ENCODE measurements at regions not wholly inside any gene's neighbourhood (a gene's known extent, or its start where the extent isn't known, plus 50 kb on each side); places are given as distances from the start of the nearest gene placed in this dataset.

DNA sequence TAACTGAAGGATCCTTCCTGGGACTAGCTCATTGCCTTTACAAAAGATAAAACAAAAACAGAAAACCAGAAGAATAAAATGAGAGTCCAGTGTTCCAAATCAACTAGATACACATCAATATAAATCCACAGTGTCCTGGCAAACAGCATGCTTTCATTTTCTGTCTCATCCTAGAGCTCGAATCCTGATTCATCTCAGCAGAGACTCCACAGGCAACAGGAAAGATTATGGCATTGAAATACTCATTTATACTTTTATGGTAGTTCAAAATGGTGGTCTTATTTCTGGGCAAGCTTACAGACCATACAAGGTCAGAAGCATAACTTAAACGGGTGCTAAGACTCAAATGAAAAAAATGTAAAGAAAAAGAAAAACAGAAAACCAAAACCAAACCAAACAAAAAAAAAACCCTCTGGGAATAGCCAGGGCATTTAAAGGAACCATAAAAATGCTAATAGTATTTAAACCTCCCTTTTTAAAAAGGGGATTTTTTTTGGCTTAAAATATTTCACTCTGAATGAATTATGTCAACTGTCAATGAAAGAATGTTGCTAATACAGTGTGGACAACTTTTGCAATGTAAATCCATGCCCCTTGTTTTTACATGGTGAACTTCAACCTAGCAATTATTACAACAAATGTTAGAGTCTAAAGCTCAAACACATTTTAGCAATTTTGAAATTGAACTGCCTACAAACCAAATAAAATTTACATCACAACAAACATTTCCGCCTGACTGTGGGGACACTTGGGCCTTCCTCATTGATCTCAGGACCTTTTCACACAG, 57.9 kb downstream of the GPR101 start:
- no peaks in the 10 kb centered on the region for H3K4me1 Mint-ChIP-seq (ENCODE audit: low read depth)
- ChIA-PET CTCF (no interaction called here), POLR2A (no interaction called here)
- H3K4me3 Mint-ChIP-seq, result no peak overlapping the region
- no peak for ATAC-seq
- TF ChIP-seq, protein P1, sequence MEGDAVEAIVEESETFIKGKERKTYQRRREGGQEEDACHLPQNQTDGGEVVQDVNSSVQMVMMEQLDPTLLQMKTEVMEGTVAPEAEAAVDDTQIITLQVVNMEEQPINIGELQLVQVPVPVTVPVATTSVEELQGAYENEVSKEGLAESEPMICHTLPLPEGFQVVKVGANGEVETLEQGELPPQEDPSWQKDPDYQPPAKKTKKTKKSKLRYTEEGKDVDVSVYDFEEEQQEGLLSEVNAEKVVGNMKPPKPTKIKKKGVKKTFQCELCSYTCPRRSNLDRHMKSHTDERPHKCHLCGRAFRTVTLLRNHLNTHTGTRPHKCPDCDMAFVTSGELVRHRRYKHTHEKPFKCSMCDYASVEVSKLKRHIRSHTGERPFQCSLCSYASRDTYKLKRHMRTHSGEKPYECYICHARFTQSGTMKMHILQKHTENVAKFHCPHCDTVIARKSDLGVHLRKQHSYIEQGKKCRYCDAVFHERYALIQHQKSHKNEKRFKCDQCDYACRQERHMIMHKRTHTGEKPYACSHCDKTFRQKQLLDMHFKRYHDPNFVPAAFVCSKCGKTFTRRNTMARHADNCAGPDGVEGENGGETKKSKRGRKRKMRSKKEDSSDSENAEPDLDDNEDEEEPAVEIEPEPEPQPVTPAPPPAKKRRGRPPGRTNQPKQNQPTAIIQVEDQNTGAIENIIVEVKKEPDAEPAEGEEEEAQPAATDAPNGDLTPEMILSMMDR (IDR thresholded peaks at IDR 0.05), result no peak
- peaks cover 3% of the 10 kb centered on the region for H3K36me3 Mint-ChIP-seq (ENCODE audit: low read depth)
- DNase-seq, result no peak
- peaks cover 2% of the 10 kb centered on the region for H3K9me3 Mint-ChIP-seq
- no peak overlapping the region for H3K27ac Mint-ChIP-seq
- no peaks in the 10 kb centered on the region for H3K27me3 Mint-ChIP-seq
- intact Hi-C loops (cut with micrococcal nuclease), result no loop called here

DNA sequence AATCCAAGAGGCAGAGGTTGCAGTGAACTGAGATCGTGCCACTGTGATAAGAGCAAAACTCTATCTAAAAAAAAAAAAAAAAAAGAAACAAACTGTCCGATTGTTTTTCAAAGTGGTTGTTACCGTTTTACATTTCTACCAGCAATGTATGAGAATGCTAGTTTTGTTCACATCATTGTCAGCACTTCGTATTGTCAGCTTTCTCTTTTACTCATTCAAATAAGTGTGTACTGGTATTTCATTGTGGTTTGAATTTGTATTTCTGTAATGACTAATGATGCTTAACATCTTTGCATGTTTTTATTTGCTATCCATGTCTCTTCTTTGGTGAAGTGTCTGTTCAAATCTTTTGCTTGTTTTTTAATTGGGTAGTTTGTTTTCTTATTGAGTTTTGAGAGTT, 65.8 kb downstream of the GPR101 start:
- H3K4me3 Mint-ChIP-seq, result no peak overlapping the region
- no peaks in the 10 kb centered on the region for H3K36me3 Mint-ChIP-seq (ENCODE audit: low read depth)
- H3K27ac Mint-ChIP-seq, result no peak overlapping the region
- DNase-seq, result no peak
- TF ChIP-seq, protein P1 (IDR thresholded peaks at IDR 0.05), result no peak
- ATAC-seq, result no peak
- H3K4me1 Mint-ChIP-seq (ENCODE audit: low read depth), result peaks cover 8% of the 10 kb centered on the region
- H3K9me3 Mint-ChIP-seq, result no peaks in the 10 kb centered on the region
- H3K27me3 Mint-ChIP-seq, result no peaks in the 10 kb centered on the region
- intact Hi-C loops (cut with micrococcal nuclease), result no loop called here
- ChIA-PET CTCF (interaction anchor here (0.7 kb wide), 1 partner anchor 23 kb away, joined by 5 read pairs; no protein-coding TSS in a partner anchor), POLR2A (no interaction called here)

DNA sequence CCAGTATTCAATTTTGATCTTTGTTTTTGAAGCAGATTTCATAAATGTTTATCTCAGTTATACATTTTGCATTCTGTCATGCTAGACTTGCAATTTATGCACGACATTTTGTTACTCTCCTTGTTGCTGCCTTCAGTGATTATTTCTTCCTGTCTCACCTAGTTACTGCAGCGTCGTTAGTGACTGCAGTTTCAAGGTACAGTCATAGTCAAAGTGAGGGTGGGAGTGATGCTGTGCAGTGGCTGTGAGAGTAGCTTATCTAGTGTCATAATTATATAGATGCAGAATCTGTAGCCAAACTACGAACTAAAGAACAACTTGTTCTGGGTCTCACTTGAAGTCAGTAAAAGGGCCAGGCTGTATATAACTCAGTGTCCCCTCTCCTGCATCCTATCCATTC, 69.8 kb downstream of the GPR101 start:
- peak; percentile 1 for DNase-seq
- Mint-ChIP-seq H3K27ac (no peak overlapping the region), H3K4me1 (ENCODE audit: low read depth) (peaks cover 10% of the 10 kb centered on the region), H3K36me3 (ENCODE audit: low read depth) (no peaks in the 10 kb centered on the region), H3K9me3 (no peaks in the 10 kb centered on the region), H3K27me3 (no peaks in the 10 kb centered on the region), H3K4me3 (no peak overlapping the region)
- TF ChIP-seq, protein P1 (IDR thresholded peaks at IDR 0.05), result no peak
- ATAC-seq, result peak; percentile 37
- POLR2A ChIA-PET, result no interaction called here
- CTCF ChIA-PET, result interaction anchor here (0.6 kb wide), 1 partner anchor 61 kb away, joined by 3 read pairs; no protein-coding TSS in a partner anchor
- intact Hi-C loops (cut with micrococcal nuclease), result no loop called here

DNA sequence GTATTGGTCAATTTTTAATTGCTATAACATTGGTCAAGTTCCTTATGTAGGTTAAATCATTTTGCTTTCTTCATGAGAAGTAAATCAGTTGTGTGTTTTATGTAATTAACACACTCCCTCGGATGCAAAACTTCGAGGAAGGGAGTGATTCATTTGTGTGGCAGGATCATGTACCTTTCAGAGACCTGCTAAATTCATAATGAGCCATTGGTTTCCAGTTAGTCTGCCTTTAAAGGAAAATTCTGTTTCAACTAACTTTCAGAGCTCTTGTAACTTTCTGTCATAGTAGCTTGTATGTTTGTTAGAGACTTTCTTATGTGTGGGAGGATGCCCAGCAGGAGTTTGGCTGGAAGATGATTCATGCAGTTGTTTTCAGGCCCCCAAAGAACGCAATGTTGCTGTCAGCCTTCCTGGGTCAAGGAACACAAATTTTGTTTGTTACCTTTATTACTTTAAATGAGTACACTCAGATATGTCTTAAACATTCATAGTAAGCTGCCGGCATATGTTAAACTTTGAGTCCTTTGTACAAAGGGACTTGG, 72.1 kb downstream of the GPR101 start:
- H3K4me3 Mint-ChIP-seq, result no peak overlapping the region

More for the DNA sequence above, 72.1 kb downstream of the GPR101 start:
- intact Hi-C loops (cut with micrococcal nuclease), result no loop called here
- ChIA-PET POLR2A (no interaction called here), CTCF (interaction anchor here (1.1 to 1.2 kb wide), 2 partner anchors 8 to 232 kb away, joined by 3 read pairs; no protein-coding TSS in a partner anchor)
- ATAC-seq (no peak), DNase-seq (no peak)
- Mint-ChIP-seq H3K36me3 (ENCODE audit: low read depth) (no peaks in the 10 kb centered on the region), H3K9me3 (no peaks in the 10 kb centered on the region), H3K27me3 (no peaks in the 10 kb centered on the region), H3K4me1 (ENCODE audit: low read depth) (peaks cover 7% of the 10 kb centered on the region), H3K27ac (no peak overlapping the region)
- TF ChIP-seq, protein P1 (IDR thresholded peaks at IDR 0.05), result no peak

All from activated CD8-positive, alpha-beta T cell treated with anti-CD3 and anti-CD28 coated beads for 36 hours (primary cell).